DMS53 (cell line): ENCODE measurements at regions not wholly inside any gene's neighbourhood (a gene's known extent, or its start where the extent isn't known, plus 50 kb on each side); places are given as distances from the start of the nearest gene placed in this dataset.

Experiments
- DNase-seq: peaks from one replicate; lab custom pipeline; 2025; lab: John Stamatoyannopoulos, UW

GRCh38 chr7:31171984-31172383, 119.9 kb downstream of the ADCYAP1R1 start:
- DNase-seq, result no peak

- DNase-seq, result no peak
Observed at GRCh38 chr7:31171216-31171785, 119.2 kb downstream of the ADCYAP1R1 start.
